GM12878 (cell line): ENCODE measurements at regions not wholly inside any gene's neighbourhood (a gene's known extent, or its start where the extent isn't known, plus 50 kb on each side); places are given as distances from the start of the nearest gene placed in this dataset.

Experiments used
- ATAC-seq: fragments of 200-7000 bp; cut with Tn5 transposase; 3 replicates; pipeline ENCODE4 v1.9.1; 2020; ENCODE audit warnings: mild to moderate bottlenecking, moderate library complexity
- BruUV-seq: library from RNA; stranded (reverse); fragments of 400-500 nt; replicated peaks from 2 replicates; lab custom pipeline; 2021; lab: Mats Ljungman, UMichigan
- CTCF ChIA-PET: fragments of 300-600 bp; sonication (Branson Sonifier 250); formaldehyde crosslinking; extraction: SDS; loops from one replicate; lab custom pipeline; 2021; ENCODE audit warnings: inconsistent platforms; lab: Yijun Ruan, JAX
- POLR2A ChIA-PET: fragments of 350-600 bp; formaldehyde crosslinking; extraction: SDS; loops from one replicate; lab custom pipeline; 2021; ENCODE audit warnings: inconsistent platforms; lab: Charles Lee
- RAD21 ChIA-PET: fragments of 300-600 bp; sonication (Branson Sonifier 250); formaldehyde crosslinking; loops from one replicate; lab custom pipeline; 2023; ENCODE audit warnings: antibody characterized with exemption; ENCODE audit not compliant: unreplicated experiment; lab: Charles Lee
- SMC1A ChIA-PET: fragments of 300-600 bp; sonication (Branson Sonifier 250); formaldehyde crosslinking; loops from one replicate; lab custom pipeline; 2023; ENCODE audit not compliant: unreplicated experiment, uncharacterized antibody; lab: Charles Lee
- DNase-seq: peaks from one replicate; pipeline ENCODE4 v3.0.0-alpha.2; 2011; ENCODE audit warnings: low read depth, low spot score
- FAIRE-seq: peaks from 3 replicates; lab custom pipeline; 2011; peaks lifted over from hg19 to GRCh38; lab: Jason Lieb, UNC
- H2AFZ ChIP-seq: 2 replicates; pipeline ENCODE4 v1.6.0; 2011; ENCODE audit warnings: low read depth, low read length, control low read depth; ENCODE audit not compliant: control insufficient read depth
- H3K27ac ChIP-seq: 2 replicates; pipeline ENCODE4 v1.5.1; 2011; ENCODE audit warnings: control low read depth; ENCODE audit not compliant: control insufficient read depth, insufficient read depth
- H3K27me3 ChIP-seq, 2 experiments: replicated peaks in 1 of 2; 2 replicates each; pipeline versions ENCODE4 v1.6.0 to v1.6.1; 2011; ENCODE audit warnings: low read length in 1 of 2; ENCODE audit not compliant: control insufficient read depth in 2 of 2, insufficient read depth in 2 of 2
- H3K36me3 ChIP-seq, 2 experiments: 2 replicates each; pipeline ENCODE4 v1.5.1; 2011; ENCODE audit warnings: low read length in 1 of 2; ENCODE audit not compliant: control insufficient read depth in 2 of 2, insufficient read depth in 2 of 2
- H3K4me1 ChIP-seq: 2 replicates; pipeline ENCODE4 v1.6.1; 2011; ENCODE audit warnings: mild to moderate bottlenecking, low read length, moderate library complexity, mixed read lengths; ENCODE audit not compliant: control insufficient read depth, insufficient read depth
- H3K4me2 ChIP-seq: 2 replicates; pipeline ENCODE4 v1.6.0; 2011; ENCODE audit warnings: control low read depth; ENCODE audit not compliant: control insufficient read depth, insufficient read depth
- H3K4me3 ChIP-seq: fragments of 200-600 bp; sonication (generic); 2 replicates; pipeline ENCODE4 v1.5.1; 2016
- H3K79me2 ChIP-seq: 2 replicates; pipeline ENCODE4 v1.6.0; 2011; ENCODE audit warnings: low read length; ENCODE audit not compliant: control insufficient read depth, insufficient read depth
- H3K9ac ChIP-seq: 2 replicates; pipeline ENCODE4 v1.8.0; 2011; ENCODE audit warnings: low read length, control low read depth, mixed read lengths; ENCODE audit not compliant: control insufficient read depth, insufficient read depth
- H3K9me3 ChIP-seq: replicated peaks from 3 replicates; pipeline ENCODE4 v1.5.1; 2011; ENCODE audit warnings: mild to moderate bottlenecking, low read length; ENCODE audit not compliant: control insufficient read depth, insufficient read depth
- H4K20me1 ChIP-seq: 2 replicates; pipeline ENCODE4 v1.6.0; 2011; ENCODE audit not compliant: control insufficient read depth, insufficient read depth
- BACH1 ChIP-seq: fragments of 450-650 bp; IDR thresholded peaks from 2 replicates; pipeline ENCODE4 v1.6.1; 2017; ENCODE audit warnings: mild to moderate bottlenecking, borderline replicate concordance
- CHD4 ChIP-seq: fragments of 200-600 bp; sonication (generic); IDR thresholded peaks from 2 replicates; pipeline ENCODE4 v1.6.1; 2016; ENCODE audit warnings: mild to moderate bottlenecking
- DPF2 ChIP-seq: fragments of 450-650 bp; IDR thresholded peaks from 2 replicates; pipeline ENCODE4 v1.6.1; 2017; ENCODE audit warnings: mild to moderate bottlenecking
- EGR1 ChIP-seq, 2 experiments: IDR thresholded peaks; 1 replicate in 1 of 2; 2 replicates in 1 of 2; pipeline ENCODE4 v1.6.1; 2011 to 2012; ENCODE audit warnings: low read depth in 2 of 2, low read length in 2 of 2, borderline replicate concordance in 1 of 2, mild to moderate bottlenecking in 1 of 2, moderate library complexity in 1 of 2
- HCFC1 ChIP-seq: fragments of 150-350 bp; IDR thresholded peaks from 2 replicates; pipeline ENCODE4 v1.6.1; 2014; ENCODE audit warnings: low read length
- NR2F1 ChIP-seq: fragments of 450-650 bp; conservative IDR thresholded peaks from 2 replicates; pipeline ENCODE4 v1.6.1; 2017; ENCODE audit warnings: mild to moderate bottlenecking
- PML ChIP-seq: IDR thresholded peaks from 2 replicates; pipeline ENCODE4 v1.6.1; 2012; ENCODE audit warnings: low read length, inconsistent platforms
- POLR2AphosphoS2 ChIP-seq: IDR thresholded peaks from 2 replicates; pipeline ENCODE4 v1.6.1; 2011; ENCODE audit warnings: low read depth, mild to moderate bottlenecking, low read length, improper control_type of control experiment, moderate library complexity
- SMAD1 ChIP-seq: fragments of 450-650 bp; IDR thresholded peaks from 2 replicates; pipeline ENCODE4 v1.6.1; 2018; ENCODE audit warnings: mild to moderate bottlenecking, low read depth; ENCODE audit not compliant: partially characterized antibody
- SP1 ChIP-seq: IDR thresholded peaks from one replicate; pipeline ENCODE4 v1.6.1; 2011; ENCODE audit warnings: low read depth, low read length
- TARDBP ChIP-seq: IDR thresholded peaks from 2 replicates; pipeline ENCODE4 v1.6.1; 2016; ENCODE audit warnings: borderline replicate concordance
- ZNF207 ChIP-seq: fragments of 450-650 bp; IDR thresholded peaks from 2 replicates; pipeline ENCODE4 v1.6.1; 2014; ENCODE audit warnings: antibody characterized with exemption, mild to moderate bottlenecking, borderline replicate concordance
- WGBS: methylation state at CpG from one replicate; pipeline ENCODE4 v1.1.6; 2016; ENCODE audit warnings: low lambda C conversion rate; ENCODE audit not compliant: insufficient replicate concordance, insufficient coverage; ENCODE audit errors: missing lambda C conversion rate; 5-methylcytosine and 5-hydroxymethylcytosine counted together
- in situ Hi-C: fragments of 300-500 bp; cut with MboI; formaldehyde crosslinking; loops from 9 replicates; pipeline ENCODE4 v1.14.3; 2018; ENCODE audit warnings: mixed read lengths
- intact Hi-C: fragments of 100-400 bp; cut with micrococcal nuclease; formaldehyde crosslinking; loops from one replicate; pipeline ENCODE4 v1.14.2; 2022; ENCODE audit not compliant: unreplicated experiment
- TF ChIP-seq, protein P1 (sequence below): IDR thresholded peaks from 2 replicates; pipeline ENCODE4 v1.6.1; 2011; ENCODE audit warnings: borderline replicate concordance, low read depth, mild to moderate bottlenecking, moderate library complexity, mixed read lengths, low read length; ENCODE audit not compliant: insufficient read depth; ENCODE audit errors: extremely low read length

DNA sequence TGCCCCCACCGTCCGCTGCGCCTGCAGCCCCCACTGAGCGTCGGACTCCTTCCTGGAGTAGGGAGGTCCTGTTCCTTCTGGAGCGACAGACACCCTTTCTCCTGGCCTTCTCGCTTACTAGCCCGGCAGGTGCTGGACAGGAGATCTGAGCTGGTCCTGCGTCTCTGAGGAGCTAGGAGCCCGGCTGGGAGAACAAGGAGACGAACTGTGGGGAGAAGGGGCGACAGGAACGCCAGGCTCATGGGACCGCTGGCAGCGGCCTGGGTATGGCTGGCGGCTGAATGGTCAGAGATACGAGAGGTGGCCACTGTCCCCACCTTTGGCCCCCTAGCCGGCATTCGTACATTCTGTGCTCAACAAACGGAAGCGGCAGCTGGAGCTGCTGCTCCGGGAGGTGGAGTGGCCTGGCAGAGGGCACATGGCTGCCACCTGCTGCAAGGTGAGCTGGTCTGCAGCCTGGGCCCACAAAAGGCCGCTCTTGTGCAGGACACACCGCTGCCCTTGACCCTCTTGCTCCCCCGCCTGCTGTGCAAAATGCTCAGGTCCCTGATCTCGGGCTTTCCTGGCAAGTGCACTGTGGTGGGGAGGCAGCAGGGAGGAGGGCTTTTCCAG, 2066.7 kb downstream of the TP53TG3F start:
- in situ Hi-C loops (no loop called here), intact Hi-C loops (no loop called here)
- H3K79me2 ChIP-seq, result no peaks in the 10 kb centered on the region
- DNase-seq (no peak), FAIRE-seq (no peak), ATAC-seq (no peak)
- H3K9ac ChIP-seq, result no peak overlapping the region
- ChIA-PET SMC1A (no interaction called here), POLR2A (no interaction called here), RAD21 (no interaction called here), CTCF (no interaction called here)
- no peaks in the 10 kb centered on the region for H3K36me3 ChIP-seq
- 62% methylated on average over 26 of the region's 26 CpGs for WGBS
- H2AFZ ChIP-seq, result no peak overlapping the region
- H4K20me1 ChIP-seq, result no peaks in the 10 kb centered on the region
- no TSS peak for BruUV-seq
- no peak overlapping the region for H3K4me3 ChIP-seq
- H3K27ac ChIP-seq, result no peak overlapping the region
- H3K4me1 ChIP-seq, result no peaks in the 10 kb centered on the region
- H3K4me2 ChIP-seq, result no peak overlapping the region
- H3K9me3 ChIP-seq, result no peaks in the 10 kb centered on the region; the same call in 2 of the 3 replicates
- no peaks in the 10 kb centered on the region for H3K27me3 ChIP-seq
- no peak for TF ChIP-seq POLR2AphosphoS2
- TF ChIP-seq BACH1, result no peak
- TF ChIP-seq EGR1 (IDR thresholded peaks at IDR 0.05; ENCODE audit: borderline replicate concordance in 1 of 2, low read depth in 2 of 2, low read length in 2 of 2), result no peak
- no peak for TF ChIP-seq TARDBP

DNA sequence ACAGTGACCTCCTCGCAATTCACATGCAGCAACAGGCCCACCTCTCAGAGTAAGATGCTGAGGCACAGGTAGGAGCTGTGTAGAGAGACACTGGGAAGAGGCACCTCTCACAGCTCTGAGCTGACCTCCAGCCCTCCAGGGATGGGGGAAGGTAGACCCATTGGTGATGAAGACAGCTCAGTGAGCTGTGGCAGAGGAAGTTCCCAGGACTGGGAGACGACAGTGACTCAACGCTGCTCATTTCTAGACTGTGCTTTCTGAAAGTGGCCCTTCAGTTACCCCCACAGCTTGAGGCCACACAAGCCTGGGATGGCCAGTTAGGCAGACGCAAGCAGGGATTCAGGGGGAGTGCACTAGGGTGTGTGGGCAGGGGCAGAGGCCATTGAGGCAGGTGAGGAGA, 2073.2 kb downstream of the TP53TG3F start:
- DNase-seq (no peak), FAIRE-seq (no peak), ATAC-seq (no peak)
- Histone ChIP-seq H4K20me1 (no peaks in the 10 kb centered on the region), H3K79me2 (no peaks in the 10 kb centered on the region), H3K4me1 (no peaks in the 10 kb centered on the region), H3K36me3 (no peaks in the 10 kb centered on the region), H3K9ac (no peak overlapping the region), H3K9me3 (no peaks in the 10 kb centered on the region; the same call in 2 of the 3 replicates), H3K4me2 (no peak overlapping the region), H2AFZ (no peak overlapping the region), H3K4me3 (no peak overlapping the region), H3K27ac (no peak overlapping the region), H3K27me3 (no peaks in the 10 kb centered on the region)
- intact Hi-C loops (no loop called here), in situ Hi-C loops (no loop called here)
- ChIA-PET CTCF (no interaction called here), SMC1A (no interaction called here), RAD21 (no interaction called here), POLR2A (no interaction called here)
- TF ChIP-seq HCFC1, result no peak
- no peak for TF ChIP-seq CHD4
- TF ChIP-seq EGR1 (IDR thresholded peaks at IDR 0.05; ENCODE audit: borderline replicate concordance in 1 of 2, low read depth in 2 of 2, low read length in 2 of 2), result no peak
- TF ChIP-seq BACH1, result no peak
- no peak for TF ChIP-seq SMAD1
- TF ChIP-seq DPF2, result no peak
- TF ChIP-seq ZNF207, result no peak
- no peak for TF ChIP-seq SP1
- TF ChIP-seq PML, result no peak
- TF ChIP-seq, protein P1, sequence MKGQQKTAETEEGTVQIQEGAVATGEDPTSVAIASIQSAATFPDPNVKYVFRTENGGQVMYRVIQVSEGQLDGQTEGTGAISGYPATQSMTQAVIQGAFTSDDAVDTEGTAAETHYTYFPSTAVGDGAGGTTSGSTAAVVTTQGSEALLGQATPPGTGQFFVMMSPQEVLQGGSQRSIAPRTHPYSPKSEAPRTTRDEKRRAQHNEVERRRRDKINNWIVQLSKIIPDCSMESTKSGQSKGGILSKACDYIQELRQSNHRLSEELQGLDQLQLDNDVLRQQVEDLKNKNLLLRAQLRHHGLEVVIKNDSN, result no peak
- TF ChIP-seq NR2F1, result no peak
- BruUV-seq, result no TSS peak
- 31% methylated on average over 4 of the region's 4 CpGs for WGBS
